ENCODE measurements at regions not wholly inside any gene's neighbourhood (a gene's known extent, or its start where the extent isn't known, plus 50 kb on each side); places are given as distances from the start of the nearest gene placed in this dataset.

DNA sequence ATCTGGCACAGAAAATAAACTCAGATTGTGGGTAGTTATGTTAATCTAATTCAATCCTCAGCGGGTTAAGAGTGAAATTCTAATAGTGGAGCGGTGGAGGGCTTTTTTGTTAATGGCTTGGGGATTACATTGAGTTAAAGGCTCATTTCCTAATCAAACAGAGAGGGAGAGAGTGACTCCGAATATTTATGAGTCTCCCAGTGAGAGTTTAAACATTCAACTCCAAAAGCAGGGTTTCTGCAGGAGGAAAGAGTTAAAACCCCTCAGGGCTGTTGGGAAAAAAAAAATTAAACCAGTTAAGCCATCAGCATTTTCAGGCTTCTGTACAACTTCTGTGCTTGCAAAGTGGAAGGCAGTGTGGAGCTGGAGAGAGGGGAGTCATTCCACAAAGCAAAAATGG is 62.1 kb upstream of the ESRRB start:
- CTCF ChIA-PET, result no interaction called here
- DNase-seq (ENCODE audit: low read depth, low spot score) (no peak), ATAC-seq (no peak)
- POLR2A ChIA-PET, result no interaction called here
- intact Hi-C loops (cut with micrococcal nuclease; ENCODE audit: unreplicated experiment) (no loop called here), in situ Hi-C loops (cut with HindIII; ENCODE audit: low pct_unique_long_range_greater_than_20kb, low sequenced_read_pairs) (no loop called here)
- H3K4me3 ChIP-seq (ENCODE audit: low read depth in 2 of 2, low read length in 2 of 2), result no peak overlapping the region
- H3K27me3 ChIP-seq (ENCODE audit: control insufficient read depth, insufficient read depth, low read length), result no peaks in the 10 kb centered on the region; the same call in 1 of the 2 replicates
- no TSS peak for BruUV-seq (replicated peaks)
- H3K4me1 ChIP-seq (ENCODE audit: control insufficient read depth, insufficient read depth, low read length), result no peaks in the 10 kb centered on the region
- H3K9me3 ChIP-seq (ENCODE audit: control insufficient read depth, insufficient read depth, low read depth, low read length), result no peaks in the 10 kb centered on the region
- TF ChIP-seq TCF7L2 (IDR thresholded peaks at IDR 0.05; ENCODE audit: low read depth, low read length) (no peak), POLR2AphosphoS5 (IDR thresholded peaks at IDR 0.05; ENCODE audit: low read depth, low read length) (no peak), REST (IDR thresholded peaks at IDR 0.05; ENCODE audit: insufficient read depth in 1 of 2, low read depth in 2 of 2, low read length in 1 of 2) (no peak), SIN3A (IDR thresholded peaks at IDR 0.05; ENCODE audit: borderline replicate concordance, insufficient read depth, low read depth, low read length) (no peak)
- TF ChIP-seq, protein P1, sequence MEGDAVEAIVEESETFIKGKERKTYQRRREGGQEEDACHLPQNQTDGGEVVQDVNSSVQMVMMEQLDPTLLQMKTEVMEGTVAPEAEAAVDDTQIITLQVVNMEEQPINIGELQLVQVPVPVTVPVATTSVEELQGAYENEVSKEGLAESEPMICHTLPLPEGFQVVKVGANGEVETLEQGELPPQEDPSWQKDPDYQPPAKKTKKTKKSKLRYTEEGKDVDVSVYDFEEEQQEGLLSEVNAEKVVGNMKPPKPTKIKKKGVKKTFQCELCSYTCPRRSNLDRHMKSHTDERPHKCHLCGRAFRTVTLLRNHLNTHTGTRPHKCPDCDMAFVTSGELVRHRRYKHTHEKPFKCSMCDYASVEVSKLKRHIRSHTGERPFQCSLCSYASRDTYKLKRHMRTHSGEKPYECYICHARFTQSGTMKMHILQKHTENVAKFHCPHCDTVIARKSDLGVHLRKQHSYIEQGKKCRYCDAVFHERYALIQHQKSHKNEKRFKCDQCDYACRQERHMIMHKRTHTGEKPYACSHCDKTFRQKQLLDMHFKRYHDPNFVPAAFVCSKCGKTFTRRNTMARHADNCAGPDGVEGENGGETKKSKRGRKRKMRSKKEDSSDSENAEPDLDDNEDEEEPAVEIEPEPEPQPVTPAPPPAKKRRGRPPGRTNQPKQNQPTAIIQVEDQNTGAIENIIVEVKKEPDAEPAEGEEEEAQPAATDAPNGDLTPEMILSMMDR (IDR thresholded peaks at IDR 0.05), result no peak
- no peak overlapping the region for H3K27ac ChIP-seq (ENCODE audit: low read length)
- H3K36me3 ChIP-seq (ENCODE audit: control insufficient read depth, insufficient read depth, low read length), result no peaks in the 10 kb centered on the region

DNA sequence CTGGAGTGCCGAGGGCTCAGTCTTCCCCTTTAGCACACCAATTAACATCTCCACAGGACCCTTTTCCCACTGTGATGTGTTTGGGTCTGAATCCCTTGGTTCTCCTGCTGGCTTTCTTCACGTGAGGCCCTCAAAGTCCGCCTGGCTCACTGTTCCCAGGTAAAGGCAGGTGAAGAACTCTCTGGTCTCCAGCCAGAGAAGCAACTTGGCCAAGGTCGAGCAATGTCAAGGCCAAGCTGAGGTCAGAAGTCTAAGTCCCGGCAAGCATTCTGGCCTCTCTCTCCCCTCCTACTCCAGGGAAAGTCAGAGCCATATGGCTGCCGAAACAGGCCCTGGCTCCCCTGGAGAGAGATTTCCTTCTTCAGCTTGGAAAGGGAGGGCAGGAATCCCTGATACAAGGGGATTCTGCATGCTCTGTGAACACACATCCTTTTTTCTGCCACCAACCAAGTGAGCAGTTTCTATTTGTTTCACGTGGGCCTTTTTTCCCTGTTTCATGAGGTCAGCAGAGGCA is 61.4 kb upstream of the ESRRB start:
- intact Hi-C loops (cut with micrococcal nuclease; ENCODE audit: unreplicated experiment) (no loop called here), in situ Hi-C loops (cut with HindIII; ENCODE audit: low pct_unique_long_range_greater_than_20kb, low sequenced_read_pairs) (no loop called here)
- Histone ChIP-seq H3K9me3 (ENCODE audit: control insufficient read depth, insufficient read depth, low read depth, low read length) (no peaks in the 10 kb centered on the region), H3K27me3 (ENCODE audit: control insufficient read depth, insufficient read depth, low read length) (no peaks in the 10 kb centered on the region; the same call in none of the 2 replicates), H3K36me3 (ENCODE audit: control insufficient read depth, insufficient read depth, low read length) (no peaks in the 10 kb centered on the region), H3K27ac (ENCODE audit: low read length) (no peak overlapping the region), H3K4me3 (ENCODE audit: low read depth in 2 of 2, low read length in 2 of 2) (no peak overlapping the region), H3K4me1 (ENCODE audit: control insufficient read depth, insufficient read depth, low read length) (no peaks in the 10 kb centered on the region)
- no peak for DNase-seq (ENCODE audit: low read depth, low spot score)
- ChIA-PET POLR2A (interaction anchor here (0.5 kb wide), 1 partner anchor 82 kb away, joined by 3 read pairs; no protein-coding TSS in a partner anchor), CTCF (no interaction called here)
- no TSS peak for BruUV-seq (replicated peaks)
- TF ChIP-seq REST (IDR thresholded peaks at IDR 0.05; ENCODE audit: insufficient read depth in 1 of 2, low read depth in 2 of 2, low read length in 1 of 2), result no peak
- TF ChIP-seq, protein P1 (IDR thresholded peaks at IDR 0.05), result no peak
- TF ChIP-seq SIN3A (IDR thresholded peaks at IDR 0.05; ENCODE audit: borderline replicate concordance, insufficient read depth, low read depth, low read length), result no peak
- no peak for TF ChIP-seq TCF7L2 (IDR thresholded peaks at IDR 0.05; ENCODE audit: low read depth, low read length)
- TF ChIP-seq POLR2AphosphoS5 (IDR thresholded peaks at IDR 0.05; ENCODE audit: low read depth, low read length), result no peak
- no peak for ATAC-seq
